Brain pericyte (primary cell): ENCODE measurements at regions not wholly inside any gene's neighbourhood (a gene's known extent, or its start where the extent isn't known, plus 50 kb on each side); places are given as distances from the start of the nearest gene placed in this dataset.
"Not testable (repeated sequence)": the region's sequence is repeated elsewhere in the genome, so short reads cannot be mapped to it uniquely, and the experiment has no call there.

Source experiments
- DNase-seq: peaks from one replicate; pipeline ENCODE4 v3.0.0-alpha.2; 2012; ENCODE audit warnings: low read depth, low spot score

DNA sequence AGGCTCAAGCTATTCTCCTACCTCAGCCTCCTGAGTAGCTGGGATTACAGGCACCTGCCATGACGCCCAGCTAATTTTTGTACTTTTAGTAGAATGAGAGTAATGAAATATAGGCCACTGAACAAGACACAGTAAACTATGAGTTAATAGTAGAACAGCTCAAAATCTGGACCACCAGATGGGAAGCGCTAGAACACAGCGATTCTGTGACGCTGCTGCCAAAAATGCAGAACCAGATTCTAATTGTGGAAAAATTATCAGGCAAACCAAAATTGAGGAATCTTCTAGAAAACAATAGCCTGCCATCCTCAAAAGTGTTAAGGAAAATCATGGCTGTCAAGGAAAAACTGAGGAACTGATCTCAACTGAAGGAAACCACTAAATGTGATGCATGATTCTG is 111.4 kb upstream of the TIAM1 start:
- no peak for DNase-seq

DNA sequence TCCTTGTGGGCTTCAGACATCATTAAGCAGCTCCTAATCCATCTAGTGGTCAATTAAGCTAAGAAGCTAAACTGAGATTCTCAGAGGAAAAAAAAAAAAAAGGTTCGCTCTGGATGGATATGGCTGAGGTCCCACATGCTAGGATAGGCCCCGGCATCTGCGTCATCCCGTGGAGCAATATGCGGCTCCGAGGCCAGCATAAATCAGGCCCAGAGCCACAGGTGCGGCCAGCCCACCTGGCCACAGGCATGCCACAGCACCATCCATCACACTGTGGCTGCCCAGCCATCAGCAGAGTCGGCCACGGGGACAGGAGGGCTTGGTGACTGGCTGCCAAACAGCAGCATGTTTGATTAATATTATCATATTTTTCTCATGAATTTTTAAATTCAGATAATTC is 106.9 kb upstream of the TIAM1 start:
- DNase-seq, result no peak

DNA sequence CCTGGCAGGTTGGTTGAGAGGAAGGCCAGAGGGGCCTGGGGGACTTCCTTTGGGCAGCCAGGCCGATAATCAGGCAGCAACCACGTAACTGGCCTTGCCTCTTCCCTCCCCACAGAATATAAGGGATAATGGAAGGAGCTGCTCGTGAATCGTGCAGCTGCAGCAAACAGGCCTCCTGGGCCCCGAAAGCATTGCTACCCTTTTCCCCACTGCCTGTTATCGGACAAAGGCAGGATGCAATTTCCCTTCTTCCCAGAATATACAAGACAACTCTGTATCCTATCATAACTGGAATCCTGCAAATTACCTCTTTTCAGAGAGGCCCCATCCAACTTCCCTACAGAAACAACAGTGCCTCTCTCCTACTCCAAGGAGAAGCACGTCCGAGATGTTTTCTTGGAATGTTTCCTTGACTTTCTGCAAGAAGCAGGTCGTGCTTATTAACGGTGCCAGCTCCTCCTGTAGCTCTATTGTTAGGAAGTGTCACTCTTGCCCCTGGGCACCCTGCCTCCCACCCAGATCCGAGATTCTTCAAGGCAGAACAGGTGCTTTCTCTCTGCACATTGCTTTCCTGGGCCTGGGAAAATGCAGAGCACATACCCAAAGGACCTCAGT is 106.0 kb upstream of the TIAM1 start:
- no peak for DNase-seq

DNA sequence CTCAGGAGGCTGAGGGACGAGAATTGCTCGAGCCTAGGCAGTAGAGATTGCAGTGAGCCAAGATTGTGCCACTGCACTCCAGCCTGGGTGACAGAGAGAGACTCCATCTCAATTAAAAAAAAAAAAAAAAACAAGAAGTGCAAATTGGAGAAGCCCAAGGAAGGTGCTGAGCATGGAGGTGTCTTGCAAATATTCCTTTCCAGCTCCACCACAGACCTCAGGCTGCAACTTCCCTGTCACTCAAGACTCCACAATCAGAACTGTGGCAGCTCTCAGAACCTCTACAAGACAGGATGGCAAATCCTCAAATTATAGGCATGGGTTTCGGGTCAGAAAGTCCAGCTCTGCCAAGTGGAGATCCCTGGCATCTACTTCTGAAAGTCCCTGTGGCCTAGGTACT is 104.4 kb upstream of the TIAM1 start:
- DNase-seq, result no peak

DNA sequence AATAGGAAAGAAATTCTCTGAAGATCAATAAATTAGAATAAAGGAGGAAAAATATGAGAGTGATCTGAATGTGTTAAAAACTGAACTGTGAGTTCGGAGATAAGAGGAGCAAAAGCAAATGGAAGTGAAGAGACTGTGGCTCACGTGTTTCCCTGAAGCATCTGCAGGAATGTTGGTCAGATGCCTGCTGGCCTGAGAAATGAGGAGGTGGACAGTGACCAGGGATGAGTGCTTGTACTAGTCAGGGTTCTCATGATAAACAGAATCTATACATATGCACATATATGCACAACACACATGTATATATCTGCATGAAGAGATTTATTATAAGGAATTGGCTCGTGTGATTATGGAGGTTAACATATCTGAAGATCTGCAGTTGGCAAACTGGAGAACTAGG is 103.4 kb upstream of the TIAM1 start:
- no peak for DNase-seq

DNA sequence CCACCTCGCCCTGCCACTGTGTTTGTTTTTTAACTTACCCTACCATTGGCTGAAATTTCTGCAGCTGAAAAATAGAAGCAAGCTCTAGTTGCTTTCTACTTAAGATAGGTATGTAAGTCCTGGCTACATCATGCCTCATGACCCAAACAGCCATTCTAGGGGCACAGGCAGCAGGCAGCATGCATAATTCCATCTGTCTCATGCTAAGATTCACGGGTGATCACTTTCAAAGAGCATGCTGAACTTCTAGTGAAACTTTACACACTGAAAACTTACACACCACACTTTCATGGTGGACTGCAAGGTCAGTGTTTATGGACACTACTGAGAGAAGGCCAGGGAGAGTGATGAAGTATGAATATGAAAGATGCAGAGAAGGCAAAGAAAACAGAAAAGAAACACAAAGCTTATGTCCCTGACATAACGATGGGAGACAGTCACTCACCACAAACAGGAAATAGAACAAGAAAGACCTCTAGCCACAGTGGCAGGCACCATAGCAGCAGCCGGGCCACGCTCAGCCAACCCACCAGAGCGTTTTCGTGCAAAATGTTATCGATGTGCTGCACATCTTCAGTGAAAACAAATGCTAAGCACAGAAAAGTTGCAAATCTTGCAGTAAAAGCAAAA is 102.3 kb upstream of the TIAM1 start:
- DNase-seq, result no peak

DNA sequence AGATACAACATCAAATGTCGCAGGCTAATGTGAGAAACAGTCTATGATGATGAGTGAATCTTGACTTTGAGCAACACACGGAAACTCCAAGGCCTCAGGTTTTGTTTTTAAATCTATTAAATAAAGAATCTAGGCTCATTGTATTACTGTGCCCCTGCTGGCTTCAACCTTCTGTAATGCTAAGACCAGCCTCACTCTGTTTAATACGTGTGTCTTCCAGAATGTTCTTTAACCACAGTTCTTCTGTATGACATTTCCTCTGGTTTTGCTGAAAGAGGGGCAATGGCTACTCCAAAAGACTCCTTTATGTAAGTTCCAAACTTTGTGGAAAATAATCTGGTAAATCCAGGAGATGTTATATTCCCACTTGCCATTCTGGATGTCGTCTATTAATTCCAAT is 101.1 kb upstream of the TIAM1 start:
- no peak for DNase-seq

GRCh38 chr21:31443736-31444521 is 99.9 kb upstream of the TIAM1 start:
- no peak for DNase-seq

DNA sequence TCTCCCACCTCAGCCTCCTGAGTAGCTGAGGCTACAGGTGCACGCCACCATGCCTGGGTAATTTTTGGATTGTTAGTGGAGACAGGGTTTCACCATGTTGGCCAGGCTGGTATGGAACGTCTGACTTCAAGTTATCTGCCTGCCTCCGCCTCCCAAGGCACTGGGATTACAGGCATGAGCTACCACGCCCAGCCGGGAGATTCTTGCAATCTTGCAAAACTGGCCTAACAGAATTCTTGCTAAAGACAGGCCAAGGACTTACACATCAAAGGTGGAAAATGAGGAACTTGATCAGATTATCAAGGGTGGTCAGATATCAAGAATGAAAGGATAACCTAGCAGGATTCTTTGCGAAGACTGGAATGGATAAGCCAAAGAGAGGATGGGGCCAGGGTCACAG is 98.3 kb upstream of the TIAM1 start:
- no peak for DNase-seq

DNA sequence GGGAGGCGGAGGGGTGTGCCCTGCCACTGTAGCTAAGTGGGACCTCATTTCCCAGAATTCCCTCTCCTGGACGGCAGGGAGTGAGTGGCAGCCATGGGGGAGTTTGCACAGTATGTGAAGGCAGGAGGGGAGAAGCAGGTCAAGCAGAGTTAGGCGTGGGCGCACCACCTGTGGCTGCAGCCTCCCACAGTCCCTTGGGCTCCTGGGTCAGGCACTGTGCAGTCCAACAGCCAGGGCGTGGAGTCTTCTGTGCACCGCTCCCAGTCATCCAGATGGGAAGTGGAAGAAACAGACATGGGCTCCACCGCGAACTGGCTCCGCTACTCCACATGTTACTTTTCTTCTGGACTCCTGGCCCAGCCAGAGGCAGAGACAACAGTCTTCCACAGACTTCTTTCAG is 85.4 kb upstream of the TIAM1 start:
- no peak for DNase-seq

DNA sequence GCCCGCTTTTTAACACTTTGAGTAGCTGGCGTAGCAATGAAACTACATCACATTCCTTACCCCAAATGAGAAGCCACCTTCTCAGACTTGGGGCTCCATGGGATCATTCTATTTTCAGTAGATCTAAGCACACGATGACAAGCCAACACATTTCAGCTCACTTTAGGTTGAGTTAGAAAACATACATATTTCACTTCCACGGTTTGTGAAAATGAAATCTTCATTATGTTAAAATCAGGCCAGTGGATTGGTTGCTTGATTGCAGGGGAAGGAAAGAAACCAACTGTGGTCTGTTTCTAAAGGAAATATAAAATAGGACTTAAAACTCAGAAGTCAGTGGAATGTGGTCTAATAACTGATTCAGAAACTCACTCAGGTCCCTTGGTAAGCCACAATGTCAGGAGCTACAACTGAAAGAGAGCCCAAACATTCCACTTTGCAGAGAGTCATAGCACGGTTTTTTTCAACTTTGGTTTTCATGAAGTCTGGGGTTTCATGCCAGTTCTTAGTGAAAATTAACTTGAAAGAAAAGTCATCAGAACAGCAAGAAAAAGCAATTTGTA is 82.3 kb upstream of the TIAM1 start:
- no peak for DNase-seq

DNA sequence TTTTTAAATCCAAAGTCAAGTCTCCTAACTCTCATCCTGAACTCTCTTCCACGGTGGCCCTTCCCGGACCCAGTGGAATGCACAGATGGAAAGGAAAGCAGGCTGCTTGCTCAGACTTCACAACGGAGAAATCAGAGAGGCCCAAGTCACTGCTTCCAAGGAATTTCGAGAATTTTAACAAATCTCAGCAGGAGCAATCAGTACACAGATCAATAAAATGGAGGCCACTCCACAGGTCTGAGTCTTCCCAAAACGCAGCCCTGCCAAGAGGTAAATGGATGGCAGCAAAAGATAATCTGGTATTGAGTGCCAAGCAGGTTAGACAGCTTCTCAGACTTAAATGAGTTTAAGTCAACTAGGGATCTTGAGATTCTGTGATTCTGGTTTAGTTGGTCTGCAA is 81.1 kb upstream of the TIAM1 start:
- no peak for DNase-seq

- DNase-seq, result no peak
Observed at GRCh38 chr21:31424058-31424457, 80.0 kb upstream of the TIAM1 start.

- DNase-seq, result no peak
Observed at GRCh38 chr21:31420988-31421387, 76.9 kb upstream of the TIAM1 start.

- DNase-seq, result no peak
Observed at GRCh38 chr21:31420354-31420753, 76.3 kb upstream of the TIAM1 start.

DNA sequence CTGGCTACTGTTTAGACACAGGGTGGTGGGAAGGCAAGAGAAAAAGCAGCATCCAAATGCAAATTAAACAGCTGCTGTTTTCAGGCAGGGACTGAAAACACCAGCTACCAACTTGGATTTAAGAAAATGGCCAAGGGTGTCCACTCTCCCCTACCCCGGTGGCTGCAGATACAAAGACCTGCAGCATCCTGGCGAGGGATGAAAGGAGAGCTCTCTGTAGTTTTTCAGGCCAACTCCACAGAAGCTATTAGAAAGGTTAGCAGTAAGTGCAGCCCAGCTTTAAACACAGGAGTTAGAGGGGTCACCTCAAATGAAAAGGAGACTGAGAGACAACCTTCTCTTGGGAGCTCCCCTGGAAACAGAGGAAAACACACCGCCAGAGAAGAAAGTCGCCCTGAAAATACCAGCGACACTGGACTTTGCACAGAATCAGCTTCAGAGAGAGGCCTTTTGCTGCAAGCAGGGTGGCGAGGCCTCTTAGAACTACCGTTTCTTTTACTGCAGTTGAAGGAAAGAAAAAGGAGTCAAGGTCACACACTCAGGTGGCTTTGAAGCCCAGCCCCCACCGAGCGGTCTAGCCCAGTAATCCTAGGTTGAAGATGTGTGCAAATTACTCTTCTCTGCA is 74.4 kb upstream of the TIAM1 start:
- DNase-seq, result no peak

DNA sequence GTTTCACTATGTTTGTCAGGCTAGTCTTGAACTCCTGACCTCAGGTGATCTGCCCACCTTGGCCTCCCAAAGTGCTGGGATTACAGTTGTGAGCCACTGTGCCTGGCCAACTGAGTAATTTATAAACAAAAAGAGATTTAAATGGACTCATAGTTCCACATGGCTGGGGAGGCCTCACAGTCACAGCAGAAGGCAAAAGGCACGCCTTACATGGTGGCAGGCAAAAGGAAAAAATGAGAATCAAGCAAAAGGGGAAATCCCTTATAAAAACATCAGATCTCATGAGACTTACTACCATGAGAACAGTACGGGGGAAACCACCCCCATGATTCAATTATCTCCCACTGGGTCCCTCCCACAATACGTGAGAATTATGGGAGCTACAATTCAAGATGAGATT is 73.2 kb upstream of the TIAM1 start:
- not testable (repeated sequence) for DNase-seq

DNA sequence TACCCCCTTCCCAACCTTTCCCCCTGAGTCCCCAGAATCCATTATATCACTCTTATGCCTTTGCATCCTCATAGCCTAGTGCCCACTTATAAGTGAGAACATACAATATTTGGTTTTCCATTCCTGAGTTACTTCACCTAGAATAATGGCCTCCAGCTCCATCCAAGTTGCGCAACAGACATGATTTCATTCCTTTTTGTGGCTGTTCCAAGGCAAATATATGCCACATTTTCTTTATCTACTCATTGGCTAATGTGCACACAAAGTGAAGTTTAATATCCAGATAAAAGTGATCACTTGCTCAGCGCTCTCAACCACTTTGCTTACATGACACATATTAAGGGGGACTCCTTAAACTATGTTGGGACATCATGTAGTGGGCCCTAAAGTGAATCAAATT is 72.4 kb upstream of the TIAM1 start:
- DNase-seq, result no peak

DNA sequence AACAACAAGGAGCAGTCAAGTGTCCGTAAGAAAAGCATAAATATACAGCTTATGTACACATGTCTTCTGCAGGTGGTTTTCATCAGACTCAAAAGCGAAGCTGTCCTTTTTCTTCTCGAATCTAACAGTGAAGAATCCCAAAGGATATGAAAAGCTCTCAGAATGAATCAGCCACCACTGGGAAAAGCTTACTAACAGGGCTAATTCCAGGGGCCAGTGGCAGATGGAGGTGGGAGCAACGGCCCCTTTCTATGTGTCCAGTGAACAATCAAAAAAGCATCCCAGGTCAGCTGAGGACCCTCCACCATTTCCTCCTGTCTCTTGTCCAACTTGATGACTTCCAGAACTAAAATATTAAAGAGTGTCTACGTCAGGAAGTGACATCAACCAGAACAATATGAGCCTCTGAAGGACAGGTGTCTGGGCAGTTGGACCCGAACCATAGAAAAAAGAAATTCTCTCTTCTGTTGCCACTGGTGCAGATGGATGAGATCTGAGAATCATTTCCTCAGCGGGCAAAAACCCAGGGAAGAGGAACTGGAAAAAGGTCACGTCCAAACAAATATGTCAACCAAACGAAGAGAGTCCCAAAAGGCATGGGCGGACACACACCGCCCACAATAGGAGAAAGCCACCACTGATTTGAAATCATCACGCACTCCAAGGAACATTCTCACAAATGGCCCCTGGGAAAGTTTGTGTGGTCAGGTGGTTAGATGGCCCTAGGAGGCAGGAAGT is 70.4 kb upstream of the TIAM1 start:
- no peak for DNase-seq

DNA sequence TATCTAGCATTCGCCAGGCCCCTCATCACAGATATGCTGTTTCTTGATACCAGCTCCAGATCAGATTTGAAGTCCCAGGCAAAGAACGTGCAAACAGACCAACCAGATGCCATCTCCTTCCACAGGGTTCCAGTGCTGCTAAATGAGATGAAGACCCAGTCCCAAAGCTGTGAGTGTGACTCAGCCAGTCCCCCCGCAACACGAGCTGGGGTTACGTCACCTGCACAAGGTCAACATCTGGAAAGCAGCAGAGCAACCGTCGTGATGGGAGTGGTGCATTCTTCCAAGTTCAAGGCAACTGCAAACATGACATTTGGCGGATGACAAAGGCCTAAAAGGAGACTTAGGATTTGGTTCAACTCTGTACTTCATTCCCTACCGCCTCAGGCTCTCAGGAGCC is 69.6 kb upstream of the TIAM1 start:
- no peak for DNase-seq

- DNase-seq, result no peak
Observed at GRCh38 chr21:31410499-31411131, 66.6 kb upstream of the TIAM1 start.
